Brain microvascular endothelial cell (primary cell): ENCODE measurements at regions not wholly inside any gene's neighbourhood (a gene's known extent, or its start where the extent isn't known, plus 50 kb on each side); places are given as distances from the start of the nearest gene placed in this dataset.

ENCODE experiments used
- DNase-seq: peaks from one replicate; pipeline ENCODE4 v3.0.0-alpha.2; 2020
- H3K27ac ChIP-seq: fragments of 250-450 bp; sonication (Bioruptor Pico); 2 replicates; pipeline ENCODE4 v1.5.1; 2020; ENCODE audit warnings: mild to moderate bottlenecking, moderate library complexity
- H3K27me3 ChIP-seq: fragments of 250-450 bp; sonication (Bioruptor Pico); replicated peaks from 2 replicates; pipeline ENCODE4 v1.5.1; 2020; ENCODE audit warnings: mild to moderate bottlenecking
- H3K36me3 ChIP-seq: fragments of 250-450 bp; sonication (Bioruptor Pico); replicated peaks from 2 replicates; pipeline ENCODE4 v1.5.1; 2020; ENCODE audit warnings: mild to moderate bottlenecking
- H3K4me3 ChIP-seq: 2 replicates; pipeline ENCODE4 v1.5.1; 2011; ENCODE audit warnings: low read depth, mild to moderate bottlenecking, control low read depth, low read length, moderate library complexity
- CTCF ChIP-seq: IDR thresholded peaks from 2 replicates; pipeline ENCODE4 v1.5.1; 2011; ENCODE audit warnings: low read depth, mild to moderate bottlenecking, moderate library complexity, low read length, control low read depth, inconsistent platforms; ENCODE audit errors: missing control alignments
- in situ Hi-C: cut with HindIII; loops from 2 replicates; pipeline ENCODE4 v1.10.0; 2017; ENCODE audit warnings: low sequenced_read_pairs, low pct_ligation_motif_present

DNA sequence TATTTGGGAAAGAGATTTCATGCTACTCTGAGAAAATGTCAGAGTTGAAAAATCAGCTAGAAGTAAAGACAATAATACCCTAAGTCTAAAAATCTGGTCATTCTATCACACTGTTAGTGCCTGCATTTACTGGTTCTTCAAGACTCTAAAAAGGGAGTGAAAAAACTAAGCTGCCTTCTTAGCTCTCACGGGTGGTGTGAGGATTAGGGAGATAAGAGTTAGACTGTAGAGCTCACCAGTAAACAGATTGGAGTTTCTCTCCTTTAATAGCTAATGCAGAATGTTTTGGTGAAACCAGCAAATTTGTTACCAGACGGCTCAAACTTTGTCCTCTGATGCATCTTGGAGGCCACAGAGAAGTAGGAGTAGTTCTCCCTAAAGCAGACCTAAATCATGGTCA is 135.0 kb upstream of the OTX2 start:
- Histone ChIP-seq H3K4me3 (no peak overlapping the region), H3K27ac (no peak overlapping the region), H3K36me3 (no peaks in the 10 kb centered on the region), H3K27me3 (no peaks in the 10 kb centered on the region)
- in situ Hi-C loops, result no loop called here
- TF ChIP-seq CTCF, result no peak
- DNase-seq, result no peak

GRCh38 chr14:56944397-56944796 is 134.1 kb upstream of the OTX2 start:
- TF ChIP-seq CTCF, result no peak
- DNase-seq, result no peak
- no peaks in the 10 kb centered on the region for H3K36me3 ChIP-seq
- in situ Hi-C loops, result no loop called here
- no peak overlapping the region for H3K27ac ChIP-seq
- H3K4me3 ChIP-seq, result no peak overlapping the region
- no peaks in the 10 kb centered on the region for H3K27me3 ChIP-seq

DNA sequence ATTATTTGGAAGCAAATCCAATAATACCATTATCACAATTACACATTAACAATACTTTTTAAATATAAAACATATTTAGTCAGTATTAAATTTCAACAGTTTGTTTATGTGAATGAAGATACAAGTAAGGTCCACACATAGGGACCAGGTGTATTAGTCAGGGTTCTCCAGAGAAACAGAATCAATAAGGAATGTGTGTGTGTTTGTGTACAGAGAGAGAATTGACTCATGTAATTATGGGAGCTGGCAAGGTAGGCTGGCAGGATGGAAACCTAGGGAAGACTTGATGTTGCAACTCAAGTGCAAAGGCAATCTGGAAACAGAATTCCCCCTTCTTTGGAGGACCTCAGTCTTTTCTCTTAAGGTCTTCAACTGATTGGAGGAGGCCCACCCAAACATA is 123.2 kb upstream of the OTX2 start:
- Histone ChIP-seq H3K27ac (no peak overlapping the region), H3K4me3 (no peak overlapping the region), H3K27me3 (no peaks in the 10 kb centered on the region), H3K36me3 (no peaks in the 10 kb centered on the region)
- in situ Hi-C loops, result no loop called here
- TF ChIP-seq CTCF, result no peak
- DNase-seq, result no peak

DNA sequence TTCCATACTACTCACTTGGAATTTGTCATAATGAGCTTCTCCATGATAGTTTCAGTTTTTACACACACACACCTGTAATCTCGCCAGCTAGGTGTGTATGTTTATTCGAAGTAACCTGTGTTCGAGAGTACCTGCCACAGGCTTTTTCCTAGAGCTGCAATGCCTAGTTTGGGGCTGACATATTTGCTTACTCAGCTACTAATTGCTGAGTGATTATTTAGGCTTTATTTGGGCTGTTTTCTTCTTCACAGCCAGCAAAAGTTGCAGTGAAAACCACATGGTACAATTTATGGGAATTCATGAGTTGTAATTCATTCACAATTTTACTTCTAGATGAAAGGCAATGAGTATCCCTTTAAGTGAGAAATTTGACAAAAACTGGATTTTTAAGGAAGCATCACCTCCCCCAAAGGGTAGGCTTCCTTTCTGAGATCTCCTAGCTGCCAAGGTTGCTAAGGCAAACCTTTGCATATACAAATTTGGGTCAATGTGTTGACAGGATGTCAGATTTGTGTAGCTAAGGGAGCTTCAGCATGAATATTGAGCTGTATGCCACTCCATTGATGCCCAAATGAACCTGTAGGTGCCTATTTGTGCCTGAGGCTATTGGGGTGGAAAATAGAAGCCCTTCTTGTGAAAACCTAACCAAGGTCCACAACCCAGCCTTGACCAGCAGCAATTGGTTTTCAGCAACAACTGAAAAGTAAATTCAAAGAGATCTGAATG is 108.7 kb upstream of the OTX2 start:
- Histone ChIP-seq H3K27me3 (no peaks in the 10 kb centered on the region), H3K4me3 (no peak overlapping the region), H3K36me3 (no peaks in the 10 kb centered on the region), H3K27ac (no peak overlapping the region)
- TF ChIP-seq CTCF, result no peak
- in situ Hi-C loops, result no loop called here
- DNase-seq, result no peak

DNA sequence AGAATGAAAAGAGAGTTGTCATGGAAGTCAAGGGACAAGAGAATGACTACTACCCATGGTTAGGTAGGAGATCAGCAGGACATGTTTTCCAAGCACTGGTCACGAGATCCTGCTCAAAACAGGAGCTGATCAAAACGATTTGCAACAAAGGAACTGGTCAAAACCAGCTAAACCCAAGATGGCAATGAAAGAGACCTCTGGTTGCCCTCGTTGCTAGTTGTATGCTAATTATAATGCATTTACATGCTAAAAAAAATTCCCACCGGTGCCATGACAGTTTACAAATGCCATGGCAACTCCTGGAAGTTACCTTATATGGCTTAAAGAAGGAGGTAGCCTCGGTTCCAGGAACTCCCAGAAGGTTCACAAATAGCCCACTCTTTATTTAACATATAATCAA is 95.0 kb upstream of the OTX2 start:
- no peak overlapping the region for H3K27ac ChIP-seq
- in situ Hi-C loops, result no loop called here
- no peak overlapping the region for H3K4me3 ChIP-seq
- no peak for DNase-seq
- no peaks in the 10 kb centered on the region for H3K36me3 ChIP-seq
- no peaks in the 10 kb centered on the region for H3K27me3 ChIP-seq
- no peak for TF ChIP-seq CTCF
